ENCODE measurements at regions not wholly inside any gene's neighbourhood (a gene's known extent, or its start where the extent isn't known, plus 50 kb on each side); places are given as distances from the start of the nearest gene placed in this dataset.

GRCh38 chr2:142285480-142285879, 154.7 kb upstream of the LRP1B start:
- TF ChIP-seq CTCF (IDR thresholded peaks at IDR 0.05), result no peak
- TF ChIP-seq SREBF2 (IDR thresholded peaks at IDR 0.05), result no peak
- TF ChIP-seq NR3C1 (IDR thresholded peaks at IDR 0.05), result no peak
- TF ChIP-seq RAD21 (conservative IDR thresholded peaks at IDR 0.05 in 1 of 2, IDR thresholded peaks at IDR 0.05 in 1 of 2), result no peak
- TF ChIP-seq PHF8 (IDR thresholded peaks at IDR 0.05; ENCODE audit: borderline replicate concordance, low read depth), result no peak
- TF ChIP-seq CHD2 (IDR thresholded peaks at IDR 0.05; ENCODE audit: low read length, partially characterized antibody), result no peak
- no peak for TF ChIP-seq E2F6 (IDR thresholded peaks at IDR 0.05; ENCODE audit: borderline replicate concordance, low read depth)
- TF ChIP-seq RFX5 (IDR thresholded peaks at IDR 0.05), result no peak
- no peak for TF ChIP-seq POLR2A (IDR thresholded peaks at IDR 0.05; ENCODE audit: low read length)
- TF ChIP-seq MAX (IDR thresholded peaks at IDR 0.05), result no peak

Measured in A549 (cell line).